ENCODE measurements at regions not wholly inside any gene's neighbourhood (a gene's known extent, or its start where the extent isn't known, plus 50 kb on each side); places are given as distances from the start of the nearest gene placed in this dataset.

DNA sequence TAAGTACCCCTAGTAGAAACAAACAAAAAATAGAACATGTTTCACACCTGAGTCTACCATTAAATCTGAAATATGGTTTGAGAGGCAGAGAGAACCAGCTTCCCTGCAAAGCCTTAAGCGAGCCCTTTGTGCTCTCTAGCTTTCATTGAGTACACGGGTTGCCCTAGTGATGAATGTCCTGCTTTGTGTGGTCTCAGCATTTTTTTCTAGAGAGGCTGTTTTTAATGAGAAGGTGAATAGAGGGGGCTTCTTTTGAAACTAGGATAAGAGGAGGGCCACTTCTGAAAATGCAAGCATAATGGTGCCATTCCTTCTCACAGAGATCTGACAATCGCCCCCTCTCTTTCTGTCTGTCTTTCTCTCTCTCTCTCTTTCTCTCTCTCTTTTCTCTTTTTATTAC, 131.3 kb downstream of the MACIR start:
- TF ChIP-seq POLR2AphosphoS5 (IDR thresholded peaks at IDR 0.05; ENCODE audit: low read depth, low read length) = no peak
- no peak for TF ChIP-seq POLR2A (IDR thresholded peaks at IDR 0.05; ENCODE audit: low read depth, low read length)
